ENCODE measurements at regions not wholly inside any gene's neighbourhood (a gene's known extent, or its start where the extent isn't known, plus 50 kb on each side); places are given as distances from the start of the nearest gene placed in this dataset.
A peak's percentile ranks its signal among the peaks of the same experiment; 100 is the strongest.

- TF ChIP-seq, protein P1, sequence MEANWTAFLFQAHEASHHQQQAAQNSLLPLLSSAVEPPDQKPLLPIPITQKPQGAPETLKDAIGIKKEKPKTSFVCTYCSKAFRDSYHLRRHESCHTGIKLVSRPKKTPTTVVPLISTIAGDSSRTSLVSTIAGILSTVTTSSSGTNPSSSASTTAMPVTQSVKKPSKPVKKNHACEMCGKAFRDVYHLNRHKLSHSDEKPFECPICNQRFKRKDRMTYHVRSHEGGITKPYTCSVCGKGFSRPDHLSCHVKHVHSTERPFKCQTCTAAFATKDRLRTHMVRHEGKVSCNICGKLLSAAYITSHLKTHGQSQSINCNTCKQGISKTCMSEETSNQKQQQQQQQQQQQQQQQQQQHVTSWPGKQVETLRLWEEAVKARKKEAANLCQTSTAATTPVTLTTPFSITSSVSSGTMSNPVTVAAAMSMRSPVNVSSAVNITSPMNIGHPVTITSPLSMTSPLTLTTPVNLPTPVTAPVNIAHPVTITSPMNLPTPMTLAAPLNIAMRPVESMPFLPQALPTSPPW (CRISPR knock-in tag; IDR thresholded peaks at IDR 0.05) = no peak
- no peak for TF ChIP-seq ZNF232 (CRISPR knock-in tag; IDR thresholded peaks at IDR 0.05)
- no peak for TF ChIP-seq KDM5B (IDR thresholded peaks at IDR 0.05; ENCODE audit: insufficient replicate concordance, low read depth, low read length)
- TF ChIP-seq BHLHE40 (IDR thresholded peaks at IDR 0.05; ENCODE audit: low read length) = no peak
Observed at GRCh38 chr3:166367947-166368533, 530.8 kb upstream of the BCHE start (continued).

GRCh38 chr3:166362698-166363097, 525.5 kb upstream of the BCHE start:
- no peak overlapping the region for H3K4me2 ChIP-seq (ENCODE audit: insufficient read depth, low read length)
- POLR2A ChIA-PET = no interaction called here
- no peak overlapping the region for H3K4me3 ChIP-seq
- H3K4me1 ChIP-seq (replicated peaks in 1 of 2; ENCODE audit: control insufficient read depth in 2 of 2, insufficient read depth in 2 of 2, low read length in 2 of 2) = no peaks in the 10 kb centered on the region
- 0% methylated on average over 2 of the region's 2 CpGs for WGBS (ENCODE audit: insufficient coverage, low coverage, missing lambda C conversion rate)
- no peak overlapping the region for H2AFZ ChIP-seq (ENCODE audit: low read depth, low read length)
- H3K27me3 ChIP-seq (ENCODE audit: control insufficient read depth in 2 of 2, insufficient read depth in 2 of 2, low read length in 2 of 2) = no peaks in the 10 kb centered on the region
- no peak overlapping the region for H3K27ac ChIP-seq (ENCODE audit: extremely low read depth, low read depth, low read length)
- FAIRE-seq (no peak), DNase-seq (ENCODE audit: extremely low read depth in 1 of 4, low spot score in 3 of 4) (no peak), ATAC-seq (no peak)
- no peaks in the 10 kb centered on the region for H4K20me1 ChIP-seq (replicated peaks; ENCODE audit: control insufficient read depth, insufficient read depth, low read length)
- CTCF ChIA-PET (ENCODE audit: low intra/inter-chr PET ratio) = no interaction called here
- no TSS peak for BruUV-seq (replicated peaks)
- no peaks in the 10 kb centered on the region for H3K79me2 ChIP-seq (ENCODE audit: control insufficient read depth, insufficient read depth, low read length)
- TF ChIP-seq ZNF586 (CRISPR knock-in tag; conservative IDR thresholded peaks at IDR 0.05) = no peak
- TF ChIP-seq E2F1 (CRISPR knock-in tag; IDR thresholded peaks at IDR 0.05) = no peak
- TF ChIP-seq RB1 (IDR thresholded peaks at IDR 0.05; ENCODE audit: low read depth) = no peak
- TF ChIP-seq RBM25 (IDR thresholded peaks at IDR 0.05; ENCODE audit: low read depth, low read length, severe bottlenecking) = no peak
- TF ChIP-seq TFE3 (CRISPR knock-in tag; IDR thresholded peaks at IDR 0.05) = peak; percentile 78
- in situ Hi-C loops (cut with MboI) = no loop called here
- H3K9me3 ChIP-seq (replicated peaks; ENCODE audit: control insufficient read depth, insufficient read depth, low read depth, low read length) = no peaks in the 10 kb centered on the region
- no peaks in the 10 kb centered on the region for H3K9me1 ChIP-seq (ENCODE audit: control insufficient read depth, insufficient read depth, low read length)
- H3K9ac ChIP-seq (ENCODE audit: insufficient read depth in 1 of 2, low read depth in 2 of 2, low read length in 2 of 2) = no peak overlapping the region
- intact Hi-C loops (cut with micrococcal nuclease) = no loop called here
- no peaks in the 10 kb centered on the region for H3K36me3 ChIP-seq (ENCODE audit: control insufficient read depth, insufficient read depth, low read length)

All from K562 (cell line).